GM19238 (cell line): ENCODE measurements at regions not wholly inside any gene's neighbourhood (a gene's known extent, or its start where the extent isn't known, plus 50 kb on each side); places are given as distances from the start of the nearest gene placed in this dataset.

Experiments used
- DNase-seq: peaks from one replicate; pipeline ENCODE4 v3.0.0; 2011; ENCODE audit warnings: low spot score; ENCODE audit not compliant: insufficient read length

DNA sequence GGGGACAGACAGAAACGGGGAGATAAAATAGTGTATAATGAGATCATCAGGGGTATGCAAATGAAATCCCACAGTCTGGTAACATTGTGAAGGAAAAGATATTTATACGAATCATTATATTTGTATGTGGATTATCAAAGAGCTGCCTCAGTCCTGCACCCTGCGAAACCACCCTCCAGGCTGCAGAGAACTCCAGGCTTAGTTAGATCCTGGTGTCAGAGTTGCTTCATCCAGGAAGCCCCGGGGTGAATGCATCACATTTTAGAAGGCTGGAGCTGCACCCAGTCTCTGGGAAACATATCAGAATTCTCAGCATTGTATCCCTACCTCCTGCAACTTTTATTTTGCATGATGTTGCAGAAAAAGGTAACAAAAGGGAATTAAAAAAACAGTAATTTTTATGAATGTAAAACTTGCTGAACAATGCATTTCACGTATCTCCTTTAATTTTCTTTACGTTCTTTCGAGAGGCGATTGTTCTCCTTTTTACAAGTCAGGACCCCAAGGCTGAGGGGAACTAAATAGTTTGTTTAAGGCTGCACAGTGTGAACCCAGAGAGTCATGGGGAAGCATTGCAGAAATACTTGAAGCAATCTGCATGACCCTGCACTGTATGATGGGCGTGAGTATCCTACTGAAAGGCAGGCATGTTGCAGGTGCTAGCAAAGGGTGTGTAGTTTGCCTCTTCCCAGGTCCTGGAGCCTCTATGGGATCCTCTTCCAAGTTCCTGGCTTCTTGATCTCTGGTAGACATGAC, 299.5 kb upstream of the CLNK start:
- DNase-seq = no peak

DNA sequence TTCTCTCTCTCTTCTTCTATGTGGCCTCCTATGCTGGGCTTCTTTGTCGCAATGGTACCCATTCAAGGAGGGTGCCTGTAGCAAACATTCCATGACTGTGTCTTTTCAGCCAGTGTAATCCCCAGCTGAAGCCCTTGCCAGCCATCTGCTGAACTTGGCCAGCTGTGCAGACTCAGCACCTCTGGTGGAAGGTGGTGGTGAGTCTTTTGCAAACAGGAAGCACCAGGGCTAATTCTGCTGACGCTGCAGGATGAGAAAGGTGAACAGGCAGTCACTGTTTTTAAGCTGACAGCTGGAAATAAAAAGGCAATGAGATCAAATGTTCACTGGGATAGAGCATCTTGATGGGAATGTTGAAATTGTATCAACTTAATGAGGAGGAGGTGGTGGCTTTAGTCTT, 298.7 kb upstream of the CLNK start:
- DNase-seq = peak; percentile 17

DNA sequence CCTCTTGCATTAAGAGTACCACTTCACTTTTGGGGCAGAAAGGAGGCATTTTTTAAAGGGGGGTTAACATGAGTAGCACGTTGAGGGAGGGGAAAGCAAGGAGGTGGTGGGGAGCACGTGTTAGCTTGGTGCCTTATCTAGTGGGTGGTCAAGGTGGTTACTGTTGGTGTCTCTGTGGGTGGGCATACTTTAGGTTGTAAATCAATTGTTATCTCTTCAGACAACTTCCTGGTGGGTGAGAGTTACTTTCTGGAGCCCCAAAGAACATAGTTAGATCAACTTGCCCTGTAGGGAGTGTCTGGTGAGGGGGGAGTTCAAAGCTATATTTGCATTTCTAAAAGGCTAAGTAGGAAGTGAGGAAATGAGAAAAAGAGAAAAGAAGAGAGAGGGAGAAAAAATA, 297.7 kb upstream of the CLNK start:
- DNase-seq = no peak

DNA sequence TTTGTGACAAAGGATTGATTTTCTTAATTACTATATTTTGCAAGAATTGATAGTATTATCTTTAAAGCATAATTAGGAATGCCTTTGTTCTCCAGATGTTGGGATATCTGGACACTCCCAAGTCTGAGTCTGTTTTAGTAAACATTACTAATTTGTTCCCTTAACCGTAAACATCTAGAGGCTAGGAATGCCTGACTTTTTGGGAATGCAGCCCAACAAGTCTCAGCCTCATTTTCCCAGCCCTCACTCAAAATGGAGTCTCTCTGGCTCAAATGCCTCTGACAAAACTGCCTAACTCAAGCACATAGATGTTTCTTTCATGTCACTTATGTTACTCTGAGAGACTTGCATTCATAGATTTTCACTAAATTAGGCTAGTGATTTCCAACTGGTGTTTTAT, 297.0 kb upstream of the CLNK start:
- no peak for DNase-seq

DNA sequence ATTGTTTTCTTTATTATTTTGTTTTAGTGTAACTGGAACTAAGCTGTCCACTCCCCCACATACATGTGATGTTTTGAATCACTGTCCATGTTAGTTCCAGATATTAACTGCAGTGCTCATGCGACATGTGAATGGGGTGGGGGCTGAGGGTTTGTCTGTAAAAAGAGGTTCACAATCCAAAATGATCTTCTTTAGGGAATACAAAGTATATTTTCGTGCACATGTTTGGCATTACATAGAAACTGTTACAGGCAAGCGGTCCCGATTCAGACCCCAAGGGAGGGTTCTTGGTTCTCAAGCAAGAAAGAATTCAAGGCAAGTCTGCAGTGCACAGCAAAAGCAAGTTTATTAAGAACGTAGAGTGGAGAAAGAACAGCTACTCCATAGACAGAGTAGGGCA, 296.5 kb upstream of the CLNK start:
- no peak for DNase-seq

DNA sequence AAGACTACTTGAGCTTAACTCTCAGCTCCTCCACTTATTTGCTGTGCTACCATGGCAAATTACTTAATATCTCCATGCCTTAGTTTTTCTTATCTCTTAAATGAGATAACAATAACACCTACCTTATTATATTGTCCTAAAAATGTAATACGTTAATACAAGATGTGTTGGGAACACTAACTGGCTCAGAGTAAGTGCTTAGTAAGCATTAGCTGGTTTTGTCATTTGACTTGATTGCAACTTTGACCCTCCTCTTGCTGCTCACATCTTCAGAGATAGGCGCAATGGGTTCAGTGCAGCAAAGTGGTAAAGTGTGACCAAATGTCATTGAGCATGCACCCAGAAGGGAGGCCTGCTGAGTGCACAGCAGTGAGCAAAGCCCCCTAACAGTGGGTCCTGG, 294.5 kb upstream of the CLNK start:
- no peak for DNase-seq

DNA sequence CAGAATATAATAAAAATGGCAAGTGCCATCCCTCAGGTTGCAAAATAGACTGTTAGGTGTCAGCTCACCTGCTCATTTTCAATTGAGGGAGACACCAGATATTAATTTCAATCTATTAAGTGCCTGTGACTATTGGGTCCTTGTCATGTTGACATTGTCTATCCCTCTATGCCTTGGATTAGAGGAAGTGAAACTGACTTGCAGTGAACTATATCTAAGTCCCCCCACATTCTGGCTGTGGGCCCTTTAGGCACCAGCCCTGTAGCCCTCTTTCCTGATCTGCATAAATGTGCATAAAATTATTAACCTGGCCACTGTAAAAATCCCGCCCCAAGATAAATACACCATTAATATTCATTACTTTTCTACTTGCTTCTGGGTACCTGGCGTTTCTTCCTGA, 293.0 kb upstream of the CLNK start:
- DNase-seq = peak; percentile 8

DNA sequence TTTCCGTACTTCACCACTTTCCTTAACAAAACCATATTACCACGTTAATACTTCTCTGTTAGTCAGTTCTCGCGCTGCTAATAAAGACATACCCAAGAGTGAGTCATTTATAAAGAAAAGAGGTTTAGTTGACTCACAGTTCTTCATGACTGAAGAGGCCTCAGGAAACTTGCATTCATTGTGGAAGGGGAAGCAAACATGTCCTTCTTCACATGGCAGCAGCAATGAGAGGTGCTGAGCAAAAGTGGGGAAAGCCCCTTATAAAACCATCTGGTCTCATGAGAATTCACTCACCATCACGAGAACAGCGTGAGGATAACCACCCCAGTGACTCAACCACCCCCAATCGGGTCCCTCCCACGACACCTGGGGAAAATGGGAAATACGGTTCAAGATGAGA, 289.8 kb upstream of the CLNK start:
- DNase-seq = no peak

DNA sequence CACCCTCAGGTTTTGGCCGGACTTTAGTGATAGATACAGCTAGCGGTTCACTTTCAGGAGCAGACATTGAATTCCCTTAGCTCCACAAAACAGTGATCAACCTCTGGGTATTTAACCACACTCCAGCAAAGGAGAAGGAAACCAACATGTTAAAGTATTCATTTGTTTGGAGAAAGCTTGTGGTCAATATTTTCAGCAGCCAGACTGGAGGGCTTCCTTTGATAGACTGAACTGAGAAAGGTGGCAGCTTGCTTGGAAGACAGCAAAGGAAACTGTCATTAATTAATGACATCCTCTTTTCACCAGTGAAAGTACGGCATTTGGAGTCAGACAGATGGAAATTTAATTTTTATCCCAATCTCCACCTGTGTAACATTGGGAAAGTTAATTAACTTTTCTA, 289.1 kb upstream of the CLNK start:
- no peak for DNase-seq

DNA sequence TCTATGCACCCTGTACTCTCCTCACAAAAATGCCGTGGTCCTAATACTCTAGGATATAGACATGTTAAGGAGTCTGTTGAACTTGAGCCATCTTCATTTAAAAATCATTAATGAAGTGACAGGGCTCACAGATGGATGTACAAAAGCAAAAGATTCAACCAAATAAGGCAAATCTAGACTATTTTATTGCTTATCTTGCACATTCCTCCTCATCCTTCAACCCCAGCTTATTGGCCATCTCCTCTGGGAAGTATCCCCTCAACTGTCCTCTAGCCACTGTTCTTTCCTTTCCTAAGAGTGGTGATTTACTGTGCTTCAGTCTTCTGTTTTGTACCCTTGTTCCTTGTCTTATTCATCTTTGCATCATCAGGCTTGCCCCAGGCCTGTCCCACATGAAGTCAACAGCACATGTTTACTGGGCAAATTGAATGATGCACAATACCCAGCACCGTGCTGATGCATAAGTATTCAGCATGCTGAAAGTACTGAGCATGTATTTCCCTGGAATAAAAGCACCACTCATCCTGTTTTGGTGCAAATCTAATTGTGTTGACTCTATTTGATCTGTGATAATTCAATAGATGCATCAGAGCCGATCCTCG, 287.3 kb upstream of the CLNK start:
- no peak for DNase-seq

DNA sequence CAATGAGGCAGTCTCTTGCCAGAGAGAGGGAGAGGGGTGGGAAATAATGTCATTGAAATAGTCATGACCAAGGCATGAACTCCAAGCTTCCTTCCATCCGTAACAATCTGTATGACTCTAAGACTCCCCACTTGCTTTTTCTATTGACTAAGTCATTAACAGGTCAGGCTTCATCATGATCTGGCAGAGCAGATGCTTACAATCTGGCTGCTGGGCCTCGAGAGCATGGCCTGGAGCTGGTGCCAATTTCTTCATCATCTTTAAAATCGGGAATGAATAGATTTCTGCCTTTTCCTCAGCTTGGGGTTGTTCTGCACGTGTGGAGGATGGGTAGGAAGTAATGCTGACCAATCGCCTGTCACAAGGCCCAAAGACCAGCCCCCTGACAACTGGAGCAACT, 280.6 kb upstream of the CLNK start:
- no peak for DNase-seq

DNA sequence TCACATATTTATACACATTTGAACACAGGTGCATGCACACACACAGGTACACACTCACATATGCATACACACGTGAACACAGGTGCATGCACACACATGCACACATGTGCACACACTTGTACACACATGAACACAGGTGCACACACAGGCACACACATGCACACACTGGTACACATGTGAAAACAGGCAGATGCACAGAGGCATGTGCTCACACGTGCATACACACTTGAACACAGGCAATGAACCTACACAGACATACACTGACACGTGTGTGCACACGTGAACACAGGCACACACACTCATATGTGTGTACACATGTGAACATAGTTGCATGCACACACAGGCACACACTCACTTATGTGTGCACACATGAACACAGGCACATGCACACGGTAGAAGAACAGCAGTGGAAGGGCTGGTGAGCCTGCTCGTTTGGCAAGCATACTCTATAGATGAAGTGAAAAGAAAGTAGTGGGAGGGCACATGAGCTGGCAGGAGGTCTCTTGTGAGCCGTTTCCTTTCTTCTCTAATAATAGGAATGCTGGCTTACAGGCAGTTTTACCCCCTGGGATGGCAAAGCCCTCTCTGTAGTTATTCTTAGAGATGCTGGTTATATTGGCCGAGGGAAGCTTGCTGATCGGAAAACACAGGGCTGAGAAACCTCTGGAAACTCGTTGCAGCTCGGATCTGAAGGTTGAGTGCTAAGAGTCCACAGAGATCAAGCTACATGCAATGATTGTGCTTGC, 279.6 kb upstream of the CLNK start:
- DNase-seq = no peak

DNA sequence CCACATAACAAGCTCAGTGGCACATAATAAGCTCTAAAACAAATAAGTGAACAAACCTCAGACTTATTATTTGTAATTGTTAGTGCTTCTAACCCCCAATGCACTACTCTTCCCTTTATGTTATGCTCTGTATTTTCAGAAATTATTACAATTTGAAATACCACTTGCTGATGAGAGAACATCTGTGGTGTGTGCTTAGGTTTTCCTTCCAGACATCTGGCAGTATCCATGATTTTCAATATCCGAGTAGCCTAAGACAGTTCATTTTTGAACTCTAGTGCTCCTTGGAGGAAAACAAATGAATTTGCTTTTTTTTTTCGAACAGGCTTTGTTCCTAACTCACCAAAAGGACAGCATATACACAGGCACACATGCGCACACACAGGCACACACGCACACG, 278.7 kb upstream of the CLNK start:
- DNase-seq = no peak

DNA sequence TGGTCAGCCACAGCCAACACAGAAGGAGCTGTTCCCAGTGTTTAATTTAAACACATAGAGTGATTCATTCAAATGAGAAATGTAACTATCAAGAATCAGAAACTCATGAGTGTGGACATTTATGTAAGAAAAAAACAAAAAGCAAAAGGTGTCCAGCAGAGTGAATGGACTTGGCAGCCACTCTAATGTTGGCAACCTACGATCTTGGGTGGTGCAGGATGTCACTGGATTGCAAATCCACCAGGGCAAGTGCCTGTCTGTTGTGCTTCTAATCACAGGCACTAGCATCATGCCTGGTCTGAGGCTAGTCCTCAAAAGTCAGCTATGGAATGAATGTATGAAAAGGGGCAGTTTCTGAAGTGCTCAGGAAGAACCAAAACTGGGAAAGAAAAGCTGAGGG, 277.7 kb upstream of the CLNK start:
- DNase-seq = no peak

DNA sequence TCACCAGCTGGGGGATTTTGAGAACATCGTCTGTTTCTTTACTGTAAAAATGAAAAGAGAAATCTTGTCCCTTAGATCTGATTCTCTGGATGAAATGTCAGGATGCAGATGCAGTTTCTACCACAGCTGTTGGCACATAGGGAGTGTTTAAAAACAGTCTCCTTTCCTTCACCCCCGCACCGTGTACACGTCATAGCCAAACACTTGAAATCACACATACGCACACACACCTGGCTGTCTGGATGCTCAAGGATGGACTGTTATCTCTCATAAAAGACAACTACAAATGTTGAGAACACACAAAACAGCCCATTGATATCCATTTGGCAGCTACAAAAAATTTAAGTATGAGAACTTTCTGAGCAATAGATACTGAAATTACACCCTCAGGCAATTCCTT, 275.8 kb upstream of the CLNK start:
- no peak for DNase-seq

DNA sequence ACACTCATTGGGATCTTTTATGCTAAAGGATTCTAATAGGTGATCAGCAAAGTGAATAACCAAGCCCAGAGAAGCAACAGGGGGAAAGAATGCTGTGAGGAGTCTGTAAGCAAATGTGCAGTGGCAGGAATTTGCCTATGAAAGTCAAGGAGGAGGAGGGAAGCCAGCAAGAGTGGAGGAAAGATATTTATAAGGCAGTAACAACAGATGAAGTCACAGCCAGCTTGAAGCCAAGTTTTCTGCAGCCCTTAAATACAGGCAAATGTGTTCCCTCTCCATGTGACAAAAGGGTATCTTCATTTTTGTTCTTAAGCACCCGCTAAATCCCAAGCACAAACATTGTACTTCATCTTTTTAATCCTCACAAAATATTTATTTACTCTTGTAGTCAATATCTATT, 275.0 kb upstream of the CLNK start:
- no peak for DNase-seq

DNA sequence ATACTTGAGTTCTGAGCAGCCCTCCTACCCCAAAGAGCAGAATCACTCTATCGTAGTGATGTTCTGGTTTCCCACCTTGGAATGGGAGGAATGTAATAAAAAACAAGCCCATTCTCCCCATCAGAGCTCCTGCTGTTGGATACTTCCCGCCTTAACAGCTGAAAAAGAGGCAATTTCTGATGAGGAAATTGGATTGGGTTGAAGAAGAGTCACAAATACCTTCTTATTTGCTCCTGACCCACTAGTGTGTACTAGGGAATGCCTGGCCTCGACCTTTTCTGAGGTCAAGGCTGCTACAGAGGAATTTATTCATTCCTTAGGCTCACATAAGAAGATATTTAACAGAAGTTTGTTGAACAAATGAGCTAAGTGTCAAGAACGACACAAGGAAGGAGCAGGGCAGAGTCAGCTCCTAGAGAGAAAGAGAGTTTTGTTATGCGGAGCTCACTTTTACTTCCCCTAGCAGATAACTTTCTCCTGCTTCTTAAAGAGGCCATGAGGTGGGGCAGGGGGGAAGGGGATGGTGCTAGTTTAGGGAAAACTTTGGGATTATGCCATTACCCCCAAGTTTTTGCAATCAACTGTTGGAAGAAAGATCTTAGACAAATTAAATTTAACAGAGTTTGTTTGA, 273.8 kb upstream of the CLNK start:
- no peak for DNase-seq

DNA sequence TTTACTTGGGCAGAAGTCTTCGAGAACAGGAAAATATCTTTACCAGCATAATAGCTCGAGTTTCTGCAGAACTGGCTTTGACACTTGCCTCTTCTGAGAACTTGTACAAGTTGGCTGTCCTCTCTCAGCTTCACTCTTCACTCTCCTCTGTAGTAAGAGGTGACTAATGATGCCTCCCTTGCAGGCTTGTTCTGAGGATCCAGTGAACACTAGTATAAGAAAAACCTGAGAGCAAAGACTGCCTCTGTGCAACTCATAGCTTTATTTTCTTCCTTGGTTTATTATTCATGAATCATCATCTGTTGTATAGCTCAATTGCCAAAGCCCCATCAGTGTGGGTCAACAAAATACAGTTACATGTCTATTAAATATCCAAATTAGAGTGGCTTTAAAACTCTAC, 266.7 kb upstream of the CLNK start:
- DNase-seq = no peak

DNA sequence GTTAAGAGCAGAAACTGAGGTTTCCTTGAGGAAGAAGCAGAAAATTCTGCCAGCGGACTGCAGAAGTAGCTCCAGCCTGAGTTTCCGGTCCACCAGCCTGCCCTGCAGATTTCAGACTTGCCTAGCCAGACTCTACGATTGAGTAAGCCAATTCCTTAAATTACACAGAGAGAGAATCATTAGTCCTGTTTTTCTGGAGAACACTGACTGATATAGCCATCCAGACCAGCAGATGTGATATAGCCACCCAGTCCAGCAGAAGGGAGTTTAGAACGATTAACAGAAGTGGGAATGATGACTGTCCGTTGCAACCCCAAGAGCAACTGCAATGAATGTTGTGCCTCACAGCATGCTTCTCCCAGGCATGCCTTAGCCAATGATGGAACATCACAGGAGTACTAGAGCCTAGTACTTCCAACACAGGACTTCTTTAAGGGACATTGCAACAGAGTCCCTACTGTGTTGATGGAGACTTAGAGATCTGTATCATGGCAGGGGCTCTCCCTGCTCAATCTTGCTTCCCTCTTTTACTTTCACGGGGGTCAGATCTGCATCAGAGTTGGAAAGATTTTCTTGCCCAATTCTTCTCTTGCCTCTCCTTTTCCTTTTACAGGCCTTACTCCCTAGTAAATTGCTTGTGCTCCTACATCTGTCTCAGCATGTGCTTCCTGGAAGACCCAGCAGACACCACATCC, 264.6 kb upstream of the CLNK start:
- no peak for DNase-seq

DNA sequence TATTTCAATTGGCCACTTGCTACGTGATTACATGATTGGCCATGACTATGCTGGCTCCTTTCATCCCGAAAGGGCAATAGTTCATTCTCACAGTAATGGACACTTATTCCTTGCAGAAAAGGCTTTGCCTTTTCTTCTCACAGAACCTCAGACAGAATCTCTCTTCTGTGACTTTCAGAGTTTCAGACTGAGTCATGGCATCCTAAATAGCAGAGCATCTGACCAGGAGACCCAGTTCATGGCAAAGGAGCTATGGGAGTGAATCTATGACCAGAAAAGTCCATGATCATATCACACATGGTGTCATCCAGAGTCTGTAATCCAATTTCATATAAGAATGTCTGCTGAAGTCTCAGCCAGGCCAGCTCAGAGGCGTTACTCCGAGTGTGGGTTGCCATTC, 263.3 kb upstream of the CLNK start:
- DNase-seq = no peak

DNA sequence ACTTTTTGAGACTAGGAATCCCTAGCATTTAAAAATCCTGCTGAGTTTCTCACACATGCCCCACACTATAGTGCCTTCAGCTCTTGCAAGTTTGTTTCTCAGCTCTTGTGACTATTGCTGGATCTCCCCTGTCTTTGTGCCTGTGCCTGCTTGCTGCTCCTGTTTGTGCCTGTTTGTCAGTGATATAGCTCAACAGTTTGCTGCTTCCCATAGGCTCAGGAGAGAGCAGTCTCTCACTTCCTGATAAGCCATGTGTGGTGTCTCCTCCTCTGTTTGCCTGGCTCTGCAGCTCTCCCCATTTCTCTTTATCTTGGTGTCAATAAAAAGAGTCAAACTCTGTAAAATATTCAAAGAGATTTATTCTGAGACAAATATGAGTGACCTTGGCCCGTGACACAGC, 259.8 kb upstream of the CLNK start:
- no peak for DNase-seq

DNA sequence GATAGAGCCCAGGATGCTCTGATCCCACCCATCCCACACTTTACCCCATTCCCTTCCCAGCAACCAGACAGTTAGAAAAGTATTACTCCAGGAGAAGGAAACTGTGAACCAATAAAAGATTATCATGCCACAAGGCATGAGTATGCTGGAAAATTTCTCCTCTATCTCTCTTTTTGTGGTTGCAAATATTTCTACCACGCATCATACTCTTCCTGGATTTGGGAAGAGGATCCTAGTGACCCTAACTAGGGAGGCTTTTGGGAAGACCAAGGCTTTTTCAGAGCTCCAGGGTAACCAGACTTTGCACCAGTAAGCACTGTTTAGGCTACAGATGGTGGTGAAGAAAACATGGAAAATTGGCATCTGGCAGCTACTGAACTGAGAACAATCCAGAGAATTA, 257.6 kb upstream of the CLNK start:
- DNase-seq = no peak
